Left lobe of liver (tissue), 2 donors: ENCODE measurements at regions not wholly inside any gene's neighbourhood (a gene's known extent, or its start where the extent isn't known, plus 50 kb on each side); places are given as distances from the start of the nearest gene placed in this dataset.
A peak's percentile ranks its signal among the peaks of the same experiment; 100 is the strongest.

Experiments
- ATAC-seq: fragments of 200-7000 bp; cut with Tn5 transposase; one replicate; pipeline ENCODE4 v1.9.1; 2020; ENCODE audit warnings: mild to moderate bottlenecking, moderate library complexity
- DNase-seq: peaks from one replicate; pipeline ENCODE4 v3.0.0-alpha.2; 2020; ENCODE audit warnings: low spot score
- donor health status: DM: no; HTN: no; CAD: no; lungs with moderate emphysema.
- donor health status: DM: no; HTN: yes; CAD: no.

DNA sequence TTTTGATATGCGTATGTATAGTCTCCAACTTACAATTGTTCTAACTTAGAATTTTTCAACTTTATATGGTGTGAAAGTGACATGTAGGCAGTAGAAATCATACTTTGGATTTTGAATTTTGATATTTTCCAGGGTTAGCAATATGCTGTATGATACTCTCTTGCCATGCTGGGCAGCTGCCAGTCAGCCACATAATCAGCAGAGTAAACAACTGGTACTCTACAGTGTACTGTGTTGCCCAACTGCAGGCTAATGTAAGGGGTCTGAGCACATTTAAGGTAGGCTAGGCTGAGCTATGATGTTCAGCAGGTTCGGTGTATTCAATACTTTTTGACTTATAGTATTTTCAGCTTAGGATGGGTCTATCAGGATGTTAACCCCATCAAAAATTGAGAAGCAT is 52.0 kb upstream of the RYK start:
- ATAC-seq (peak; percentile 52), DNase-seq (no peak)

DNA sequence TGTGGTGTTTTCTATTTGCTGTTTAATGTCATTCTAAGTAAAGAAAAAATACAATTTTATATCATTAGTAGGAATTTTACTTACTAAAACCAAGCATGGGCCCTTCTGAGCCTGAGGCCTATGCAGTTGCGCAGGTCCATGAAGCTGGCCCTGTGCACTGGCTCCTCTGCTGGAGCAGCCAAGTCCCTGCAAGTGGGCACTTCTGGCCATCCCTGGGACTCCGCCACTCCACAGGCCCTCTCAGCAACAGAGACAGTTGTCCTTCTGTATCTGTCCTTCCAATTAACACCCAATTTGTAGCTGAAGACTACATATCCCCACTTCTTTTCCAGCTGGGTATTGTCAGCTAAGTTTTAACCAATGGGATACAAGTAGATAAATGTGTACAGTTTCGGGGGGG is 49.9 kb upstream of the RYK start:
- no peak for ATAC-seq
- DNase-seq: no peak
